Endodermal cell (in vitro differentiated cells): ENCODE measurements at regions not wholly inside any gene's neighbourhood (a gene's known extent, or its start where the extent isn't known, plus 50 kb on each side); places are given as distances from the start of the nearest gene placed in this dataset.

ENCODE experiments used
- DNase-seq: peaks from one replicate; pipeline ENCODE4 v3.0.0-alpha.2; 2017
- H3K27ac ChIP-seq: 2 replicates; pipeline ENCODE4 v1.5.1; 2013; ENCODE audit warnings: mild to moderate bottlenecking, low read depth, low read length, moderate library complexity
- H3K27me3 ChIP-seq: 2 replicates; pipeline ENCODE4 v1.6.1; 2013; ENCODE audit warnings: mild to moderate bottlenecking, low read length, moderate library complexity; ENCODE audit not compliant: insufficient read depth, control insufficient read depth, poor library complexity, severe bottlenecking
- H3K36me3 ChIP-seq: 2 replicates; pipeline ENCODE4 v1.7.0; 2013; ENCODE audit warnings: mild to moderate bottlenecking, low read length, moderate library complexity; ENCODE audit not compliant: control insufficient read depth, insufficient read depth
- H3K4me1 ChIP-seq: one replicate; pipeline ENCODE4 v1.7.0; 2013; ENCODE audit warnings: low read length; ENCODE audit not compliant: control insufficient read depth, insufficient read depth
- H3K4me3 ChIP-seq: 2 replicates; pipeline ENCODE4 v1.5.1; 2013; ENCODE audit warnings: mild to moderate bottlenecking, low read length, moderate library complexity
- H3K9ac ChIP-seq: 2 replicates; pipeline ENCODE4 v1.6.1; 2013; ENCODE audit warnings: mild to moderate bottlenecking, low read length, moderate library complexity; ENCODE audit not compliant: poor library complexity, severe bottlenecking; ENCODE audit errors: extremely low read depth
- H3K9me3 ChIP-seq: 2 replicates; pipeline ENCODE4 v1.6.1; 2013; ENCODE audit warnings: mild to moderate bottlenecking, low read length, moderate library complexity; ENCODE audit not compliant: control insufficient read depth
- H3K27ac Mint-ChIP-seq: 2 replicates; pipeline ENCODE4 v1.8.0; 2020; ENCODE audit warnings: mixed read lengths
- H3K27me3 Mint-ChIP-seq: 2 replicates; pipeline ENCODE4 v1.8.0; 2021; ENCODE audit warnings: mild to moderate bottlenecking, mixed read lengths; ENCODE audit not compliant: insufficient read depth
- H3K36me3 Mint-ChIP-seq: 2 replicates; pipeline ENCODE4 v1.8.0; 2020; ENCODE audit warnings: low read depth, mixed read lengths
- H3K4me1 Mint-ChIP-seq: 2 replicates; pipeline ENCODE4 v1.8.0; 2020; ENCODE audit warnings: mixed read lengths
- H3K4me3 Mint-ChIP-seq: 2 replicates; pipeline ENCODE4 v1.8.0; 2020; ENCODE audit warnings: mild to moderate bottlenecking, moderate library complexity, mixed read lengths
- H3K9me3 Mint-ChIP-seq: 2 replicates; pipeline ENCODE4 v1.8.0; 2020; ENCODE audit warnings: mild to moderate bottlenecking, mixed read lengths
- WGBS, 2 experiments: methylation state at CpG; one replicate each; pipeline versions ENCODE4 v1.1.5 to v1.1.7; 2013; ENCODE audit warnings: missing lambda C conversion rate in 2 of 2, mixed read lengths in 1 of 2; ENCODE audit not compliant: insufficient coverage in 1 of 2, insufficient read length in 1 of 2; 5-methylcytosine and 5-hydroxymethylcytosine counted together
- TF ChIP-seq, protein P1 (sequence below): fragments of 200-600 bp; sonication (generic); conservative IDR thresholded peaks from 2 replicates; pipeline ENCODE4 v1.5.0; 2021; ENCODE audit warnings: antibody characterized with exemption, mild to moderate bottlenecking

DNA sequence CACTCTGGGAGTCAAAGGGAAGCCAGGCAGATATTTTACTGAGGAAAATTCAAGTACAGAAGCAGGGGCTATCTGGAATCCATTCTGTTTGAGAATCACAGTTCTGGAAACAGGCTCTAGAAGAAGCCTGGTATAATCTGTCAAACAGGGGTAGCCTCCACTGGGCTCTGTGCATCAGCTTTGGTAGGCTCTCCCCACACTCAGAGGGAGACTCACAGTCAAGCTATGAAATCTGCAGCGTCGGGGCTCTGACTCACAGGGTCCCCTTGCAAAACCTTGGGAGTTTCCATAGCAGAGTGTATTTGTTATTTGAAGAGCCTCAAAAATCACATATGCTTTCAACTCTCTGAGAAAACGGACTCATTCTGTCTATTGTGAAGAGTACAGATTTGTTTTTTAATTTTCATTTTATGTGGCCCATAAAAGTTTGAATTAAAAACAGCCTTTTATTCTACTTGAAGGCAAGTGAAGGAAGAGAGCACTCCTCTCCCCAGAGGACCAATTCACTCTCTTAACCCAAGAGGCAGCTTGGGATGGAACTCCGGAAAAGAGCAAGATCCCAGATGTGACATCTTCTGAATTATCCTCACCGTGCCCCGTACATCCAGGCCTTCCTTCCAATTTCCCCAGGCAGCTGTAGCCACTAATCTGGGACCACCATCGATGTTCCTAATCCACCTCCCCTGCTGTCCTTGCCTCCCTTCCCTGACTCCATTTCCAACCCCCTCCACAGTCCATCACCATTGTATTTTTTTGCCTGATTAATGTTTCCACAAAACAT lies 590.9 kb upstream of the MGMT start:
- Mint-ChIP-seq H3K27ac (no peak overlapping the region), H3K9me3 (no peaks in the 10 kb centered on the region), H3K36me3 (no peaks in the 10 kb centered on the region), H3K4me3 (no peak overlapping the region), H3K4me1 (peaks cover 2% of the 10 kb centered on the region), H3K27me3 (peaks cover 2% of the 10 kb centered on the region)
- Histone ChIP-seq H3K4me3 (no peak overlapping the region), H3K9me3 (no peaks in the 10 kb centered on the region), H3K9ac (no peak overlapping the region), H3K36me3 (no peaks in the 10 kb centered on the region), H3K4me1 (no peaks in the 10 kb centered on the region), H3K27ac (no peak overlapping the region), H3K27me3 (no peaks in the 10 kb centered on the region)
- DNase-seq, result peak; percentile 15
- TF ChIP-seq, protein P1, sequence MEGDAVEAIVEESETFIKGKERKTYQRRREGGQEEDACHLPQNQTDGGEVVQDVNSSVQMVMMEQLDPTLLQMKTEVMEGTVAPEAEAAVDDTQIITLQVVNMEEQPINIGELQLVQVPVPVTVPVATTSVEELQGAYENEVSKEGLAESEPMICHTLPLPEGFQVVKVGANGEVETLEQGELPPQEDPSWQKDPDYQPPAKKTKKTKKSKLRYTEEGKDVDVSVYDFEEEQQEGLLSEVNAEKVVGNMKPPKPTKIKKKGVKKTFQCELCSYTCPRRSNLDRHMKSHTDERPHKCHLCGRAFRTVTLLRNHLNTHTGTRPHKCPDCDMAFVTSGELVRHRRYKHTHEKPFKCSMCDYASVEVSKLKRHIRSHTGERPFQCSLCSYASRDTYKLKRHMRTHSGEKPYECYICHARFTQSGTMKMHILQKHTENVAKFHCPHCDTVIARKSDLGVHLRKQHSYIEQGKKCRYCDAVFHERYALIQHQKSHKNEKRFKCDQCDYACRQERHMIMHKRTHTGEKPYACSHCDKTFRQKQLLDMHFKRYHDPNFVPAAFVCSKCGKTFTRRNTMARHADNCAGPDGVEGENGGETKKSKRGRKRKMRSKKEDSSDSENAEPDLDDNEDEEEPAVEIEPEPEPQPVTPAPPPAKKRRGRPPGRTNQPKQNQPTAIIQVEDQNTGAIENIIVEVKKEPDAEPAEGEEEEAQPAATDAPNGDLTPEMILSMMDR, result no peak
- WGBS, 2 experiments, result 95% methylated on average over 7 of the region's 7 CpGs; no CpG with 5 or more reads in 1 of the 2 experiments

DNA sequence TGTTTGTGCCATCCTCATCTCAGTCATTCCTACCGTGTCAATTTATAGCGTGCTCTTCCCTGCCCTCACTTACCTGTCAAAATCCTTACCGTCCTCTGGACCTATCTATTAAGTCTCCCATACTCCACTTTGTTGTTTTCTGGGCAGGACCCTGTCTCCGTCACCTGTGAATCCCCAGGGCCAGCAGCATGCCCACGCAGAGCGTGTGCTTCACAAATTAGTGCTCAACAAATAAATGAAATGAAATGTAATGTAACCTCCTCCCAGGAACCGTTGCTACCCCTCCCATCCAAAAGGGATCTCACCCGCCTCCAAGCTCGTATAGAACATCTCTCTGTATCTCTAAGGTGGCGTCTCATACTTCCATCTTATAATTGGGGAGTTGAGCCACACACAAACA lies 589.9 kb upstream of the MGMT start:
- TF ChIP-seq, protein P1, result no peak
- Histone ChIP-seq H3K9me3 (no peaks in the 10 kb centered on the region), H3K27ac (no peak overlapping the region), H3K4me1 (no peaks in the 10 kb centered on the region), H3K27me3 (no peaks in the 10 kb centered on the region), H3K4me3 (no peak overlapping the region), H3K36me3 (no peaks in the 10 kb centered on the region), H3K9ac (no peak overlapping the region)
- H3K4me1 Mint-ChIP-seq, result peaks cover 2% of the 10 kb centered on the region
- H3K27me3 Mint-ChIP-seq, result peaks cover 2% of the 10 kb centered on the region
- no peaks in the 10 kb centered on the region for H3K36me3 Mint-ChIP-seq
- peak; percentile 22 for DNase-seq
- no peak overlapping the region for H3K4me3 Mint-ChIP-seq
- H3K27ac Mint-ChIP-seq, result no peak overlapping the region
- H3K9me3 Mint-ChIP-seq, result no peaks in the 10 kb centered on the region
- WGBS, 2 experiments, result 88 to 95% methylated on average over 3 to 10 of the region's 10 CpGs

DNA sequence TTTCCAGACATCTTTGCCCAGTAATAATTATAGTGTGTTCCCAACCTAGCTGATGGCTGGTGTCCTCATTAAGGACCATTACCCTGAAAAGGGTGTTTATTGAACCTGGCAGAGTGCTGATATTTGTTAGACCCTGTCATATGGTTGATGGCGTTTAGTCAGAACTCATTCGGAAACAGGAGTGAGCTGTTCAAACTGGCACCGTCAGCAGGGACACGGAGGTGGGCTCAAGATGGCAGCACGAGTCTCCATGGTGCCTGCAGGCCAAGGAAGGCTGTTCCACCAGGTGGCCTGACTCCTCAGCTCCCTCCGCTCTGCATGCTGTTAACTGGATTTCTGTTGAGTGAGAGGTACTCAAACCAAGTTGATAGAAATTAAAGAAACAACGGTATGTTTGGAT lies 589.1 kb upstream of the MGMT start:
- no peak overlapping the region for H3K9ac ChIP-seq
- no peak overlapping the region for H3K27ac ChIP-seq
- no peaks in the 10 kb centered on the region for H3K27me3 ChIP-seq
- no peak overlapping the region for H3K27ac Mint-ChIP-seq
- H3K4me3 Mint-ChIP-seq, result no peak overlapping the region
- TF ChIP-seq, protein P1, result no peak
- no peak overlapping the region for H3K4me3 ChIP-seq
- 88 to 94% methylated on average over 6 to 7 of the region's 7 CpGs for WGBS, 2 experiments
- no peaks in the 10 kb centered on the region for H3K36me3 Mint-ChIP-seq
- H3K4me1 Mint-ChIP-seq, result peaks cover 2% of the 10 kb centered on the region
- H3K27me3 Mint-ChIP-seq, result peaks cover 2% of the 10 kb centered on the region
- no peaks in the 10 kb centered on the region for H3K36me3 ChIP-seq
- H3K9me3 Mint-ChIP-seq, result no peaks in the 10 kb centered on the region
- peak; percentile 29 for DNase-seq
- no peaks in the 10 kb centered on the region for H3K4me1 ChIP-seq
- H3K9me3 ChIP-seq, result no peaks in the 10 kb centered on the region
